Neural cell (in vitro differentiated cells): ENCODE measurements at regions not wholly inside any gene's neighbourhood (a gene's known extent, or its start where the extent isn't known, plus 50 kb on each side); places are given as distances from the start of the nearest gene placed in this dataset.

Source experiments
- EP300 ChIP-seq: fragments of 450-650 bp; conservative IDR thresholded peaks from 2 replicates; pipeline ENCODE4 v1.6.1; 2014; ENCODE audit warnings: antibody characterized with exemption, mild to moderate bottlenecking, moderate library complexity; ENCODE audit not compliant: poor library complexity, severe bottlenecking
- EZH2 ChIP-seq: fragments of 200-600, 300-800 bp; shearing (Covaris generic), sonication (generic); IDR thresholded peaks from 2 replicates; pipeline ENCODE4 v1.6.1; 2014; ENCODE audit warnings: antibody characterized with exemption, low read length, borderline replicate concordance, mild to moderate bottlenecking; ENCODE audit not compliant: insufficient read depth, poor library complexity, severe bottlenecking
- POLR2AphosphoS5 ChIP-seq: IDR thresholded peaks from 2 replicates; pipeline ENCODE4 v1.6.1; 2012
- TF ChIP-seq, protein P1 (sequence below): fragments of 450-650 bp; IDR thresholded peaks from 2 replicates; pipeline ENCODE4 v1.5.1; 2014; ENCODE audit warnings: antibody characterized with exemption, mild to moderate bottlenecking, moderate library complexity; ENCODE audit not compliant: poor library complexity, severe bottlenecking

DNA sequence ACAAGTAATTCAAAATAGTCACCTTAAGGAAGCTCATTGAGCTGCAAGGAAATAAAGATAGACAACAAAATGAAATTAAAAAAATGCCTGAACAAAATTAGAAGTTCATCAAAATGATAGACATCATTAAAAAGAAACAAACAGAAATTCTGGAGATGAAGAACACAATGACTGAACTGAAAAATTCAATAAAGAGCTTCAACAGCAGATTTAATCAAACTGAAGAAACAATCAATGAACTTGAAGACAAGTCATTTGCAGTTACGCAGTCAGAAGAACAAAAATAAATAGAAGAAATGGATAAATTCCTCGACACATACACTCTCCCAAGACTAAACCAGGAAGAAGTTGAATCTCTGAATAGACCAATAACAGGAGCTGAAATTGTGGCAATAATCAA lies 390.0 kb upstream of the SPAG17 start:
- TF ChIP-seq, protein P1, sequence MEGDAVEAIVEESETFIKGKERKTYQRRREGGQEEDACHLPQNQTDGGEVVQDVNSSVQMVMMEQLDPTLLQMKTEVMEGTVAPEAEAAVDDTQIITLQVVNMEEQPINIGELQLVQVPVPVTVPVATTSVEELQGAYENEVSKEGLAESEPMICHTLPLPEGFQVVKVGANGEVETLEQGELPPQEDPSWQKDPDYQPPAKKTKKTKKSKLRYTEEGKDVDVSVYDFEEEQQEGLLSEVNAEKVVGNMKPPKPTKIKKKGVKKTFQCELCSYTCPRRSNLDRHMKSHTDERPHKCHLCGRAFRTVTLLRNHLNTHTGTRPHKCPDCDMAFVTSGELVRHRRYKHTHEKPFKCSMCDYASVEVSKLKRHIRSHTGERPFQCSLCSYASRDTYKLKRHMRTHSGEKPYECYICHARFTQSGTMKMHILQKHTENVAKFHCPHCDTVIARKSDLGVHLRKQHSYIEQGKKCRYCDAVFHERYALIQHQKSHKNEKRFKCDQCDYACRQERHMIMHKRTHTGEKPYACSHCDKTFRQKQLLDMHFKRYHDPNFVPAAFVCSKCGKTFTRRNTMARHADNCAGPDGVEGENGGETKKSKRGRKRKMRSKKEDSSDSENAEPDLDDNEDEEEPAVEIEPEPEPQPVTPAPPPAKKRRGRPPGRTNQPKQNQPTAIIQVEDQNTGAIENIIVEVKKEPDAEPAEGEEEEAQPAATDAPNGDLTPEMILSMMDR = no peak
- TF ChIP-seq EP300 (no peak), EZH2 (no peak), POLR2AphosphoS5 (no peak)
